NCI-H2171 treated with DMSO at 0.1 percent for 48 hours (cell line): ENCODE measurements at regions not wholly inside any gene's neighbourhood (a gene's known extent, or its start where the extent isn't known, plus 50 kb on each side); places are given as distances from the start of the nearest gene placed in this dataset.
"Not testable (repeated sequence)": the region's sequence is repeated elsewhere in the genome, so short reads cannot be mapped to it uniquely, and the experiment has no call there.

Source experiments
- DNase-seq: peaks from one replicate; lab custom pipeline; 2025; lab: John Stamatoyannopoulos, UW

DNA sequence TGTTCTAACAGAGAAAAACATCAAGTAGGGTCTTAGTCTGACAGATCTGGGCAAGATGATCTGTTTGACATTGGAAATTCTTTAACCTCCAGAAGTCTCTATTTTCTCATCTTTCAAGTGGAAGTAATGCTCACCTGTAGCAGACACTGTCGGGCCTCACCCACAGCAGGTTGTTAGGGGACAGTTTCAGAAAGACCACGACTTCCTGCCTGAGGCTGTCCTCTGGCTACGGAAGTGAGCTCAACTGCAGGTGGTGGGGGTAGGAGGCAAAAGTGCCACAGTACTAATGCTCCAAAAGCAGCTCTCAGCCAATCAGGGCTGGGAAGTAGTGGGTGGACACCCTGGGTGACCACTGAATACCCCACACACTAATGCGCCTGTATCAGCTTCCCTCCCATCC, 111.4 kb upstream of the TOPAZ1 start:
- no peak for DNase-seq

DNA sequence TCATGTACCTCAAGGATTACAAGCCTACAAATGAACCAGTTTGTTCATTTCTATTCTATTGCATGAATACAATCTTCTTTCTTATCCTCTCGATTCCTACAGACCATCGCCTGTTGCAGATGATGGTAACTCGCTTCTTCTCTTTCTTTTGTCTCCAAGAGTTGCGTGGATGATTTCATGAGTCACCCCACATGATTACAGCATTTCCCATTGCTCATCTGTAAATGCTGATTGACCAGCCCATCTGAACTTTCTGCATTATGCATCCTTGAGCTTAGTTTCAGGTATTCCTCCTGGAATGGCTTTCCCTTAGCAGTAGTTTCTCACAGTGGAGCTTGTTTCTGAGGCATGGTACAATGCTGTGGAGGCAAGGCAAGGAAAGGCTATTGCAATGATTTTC, 109.6 kb upstream of the TOPAZ1 start:
- DNase-seq: no peak

DNA sequence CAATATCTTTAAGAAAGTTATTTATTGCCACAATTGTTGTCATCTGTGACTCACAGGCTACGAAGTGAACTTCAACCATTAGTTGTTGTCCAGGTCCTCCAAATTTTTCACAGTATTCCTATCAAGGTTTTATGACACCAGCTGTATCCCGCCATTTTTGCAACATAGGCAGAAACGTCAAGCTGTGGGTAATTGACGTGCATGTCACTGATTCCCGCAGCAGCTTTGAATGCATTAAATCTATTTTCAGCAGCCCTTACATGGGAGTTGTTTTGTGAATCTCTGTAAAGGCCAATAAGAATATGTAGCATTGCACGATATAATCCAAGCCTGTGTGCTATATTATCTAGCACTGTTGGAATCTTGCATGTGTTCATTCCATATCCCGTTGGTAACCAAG, 109.1 kb upstream of the TOPAZ1 start:
- DNase-seq: no peak

DNA sequence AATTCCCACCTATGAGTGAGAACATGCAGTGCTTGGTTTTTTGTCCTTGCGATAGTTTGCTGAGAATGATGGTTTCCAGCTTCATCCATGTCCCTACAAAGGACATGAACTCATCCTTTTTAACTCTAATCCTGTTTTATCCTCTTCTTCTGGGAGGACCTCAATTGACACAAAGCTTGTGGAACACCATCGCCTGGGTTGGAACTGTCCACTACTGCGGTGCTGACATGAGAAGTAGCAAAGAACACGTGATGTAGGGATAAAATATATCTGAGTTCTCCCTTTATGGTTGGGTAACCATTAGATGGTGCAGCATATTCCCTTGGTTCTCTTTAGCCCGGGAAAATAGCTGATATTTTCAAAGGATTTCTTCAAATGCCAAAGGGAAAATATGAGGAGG, 105.3 kb upstream of the TOPAZ1 start:
- DNase-seq: no peak

DNA sequence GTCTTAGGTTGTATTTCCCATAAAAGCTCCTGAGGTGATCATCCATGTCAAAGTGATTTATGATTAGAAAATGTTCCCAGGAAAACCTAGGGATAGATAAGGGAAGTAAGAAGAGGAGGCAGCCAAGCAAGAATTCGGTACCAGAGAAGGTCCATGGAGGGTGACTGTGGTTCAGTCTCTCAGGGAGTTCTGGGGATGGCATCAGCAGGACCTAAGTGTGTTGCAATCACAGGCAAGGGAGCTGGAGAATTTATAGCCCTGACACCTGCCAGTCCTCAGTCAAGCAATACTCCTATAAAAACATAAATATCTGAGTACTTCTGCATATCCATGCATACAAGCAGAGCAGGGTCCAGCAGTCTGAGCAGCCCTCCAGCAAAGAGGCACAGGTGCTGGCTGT, 95.6 kb upstream of the TOPAZ1 start:
- no peak for DNase-seq

DNA sequence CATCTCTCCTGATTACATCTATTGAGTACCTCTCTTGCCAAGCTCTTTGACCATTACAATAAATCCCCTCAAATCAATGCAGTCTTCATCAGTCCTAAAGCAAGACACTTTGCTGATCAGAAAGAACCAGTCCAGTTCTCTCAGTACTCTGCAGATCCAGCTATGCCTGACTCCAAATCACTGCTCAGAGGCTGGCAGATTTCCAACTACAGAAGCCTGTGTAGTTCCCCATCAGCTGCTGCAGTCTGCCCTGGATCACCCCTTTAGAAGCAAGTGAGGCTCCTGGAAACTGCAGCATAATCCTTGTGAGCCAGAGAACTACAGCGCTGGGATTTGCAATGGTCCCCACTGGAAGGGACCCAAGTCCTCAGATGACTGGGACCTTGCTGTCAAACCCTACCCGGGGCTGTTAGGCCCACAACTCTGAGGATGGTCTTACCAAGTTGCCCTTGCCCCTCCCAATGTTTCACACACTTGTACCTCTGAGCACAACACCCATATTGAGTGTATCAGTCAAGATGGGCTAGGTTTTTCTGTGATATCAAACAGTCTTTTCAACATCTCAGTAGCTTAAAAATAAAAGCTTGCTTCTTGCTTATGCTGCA, 81.9 kb upstream of the TOPAZ1 start:
- DNase-seq: no peak

DNA sequence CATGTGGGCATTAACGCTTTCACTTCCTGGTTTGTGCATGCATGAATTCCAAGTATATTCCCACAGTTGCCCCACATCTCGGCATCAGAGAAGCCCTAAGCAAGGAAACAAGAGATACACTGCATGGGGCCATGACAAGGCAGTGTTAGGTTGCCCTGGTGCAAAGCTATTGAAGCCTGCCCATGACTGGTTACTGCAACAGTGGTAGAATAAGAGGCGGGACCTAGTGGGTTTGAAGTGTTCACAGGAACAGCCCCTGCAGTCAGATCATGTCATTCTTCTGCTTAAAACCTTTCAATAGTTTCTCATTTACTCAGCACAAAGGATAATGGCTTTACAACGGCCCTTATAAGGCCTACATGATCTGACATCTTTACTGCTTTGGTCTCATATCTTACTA, 80.9 kb upstream of the TOPAZ1 start:
- DNase-seq: no peak

DNA sequence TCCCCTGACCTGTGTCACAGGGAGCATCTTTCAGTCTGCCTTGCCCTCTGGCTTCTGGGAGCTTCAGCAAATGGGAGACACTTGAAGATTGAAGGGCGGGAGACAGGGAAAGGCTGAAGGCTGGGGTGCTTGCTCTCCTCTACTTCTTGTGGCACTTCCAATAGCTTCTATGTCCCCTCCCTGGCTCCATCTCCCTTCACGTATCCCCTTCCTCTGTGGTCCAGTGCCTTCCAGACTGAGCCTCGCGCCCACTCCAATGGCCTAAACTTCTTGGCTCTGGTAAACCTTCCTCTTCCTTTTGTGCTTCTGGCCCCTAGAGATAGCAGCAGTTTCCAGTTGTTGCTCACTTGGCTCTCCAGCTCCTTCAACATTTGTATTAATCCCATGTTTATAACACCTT, 69.8 kb upstream of the TOPAZ1 start:
- DNase-seq: no peak

DNA sequence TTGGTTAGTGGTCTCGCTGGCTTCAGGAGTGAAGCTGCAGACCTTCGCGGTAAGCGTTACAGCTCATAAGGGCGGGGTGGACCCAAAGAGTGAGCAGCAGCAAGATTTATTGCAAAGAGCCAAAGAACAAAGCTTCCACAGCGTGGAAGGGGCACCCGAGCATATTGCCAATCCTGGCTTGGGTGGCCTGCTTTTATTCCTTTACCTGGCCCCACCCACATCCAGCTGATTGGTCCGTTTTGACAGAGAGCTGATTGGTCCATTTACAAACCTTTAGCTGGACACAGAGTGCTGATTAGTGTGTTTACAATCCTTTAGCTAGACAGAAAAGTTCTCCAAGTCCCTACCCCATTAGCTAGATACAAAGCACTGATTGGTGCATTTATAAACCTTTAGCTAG, 69.0 kb upstream of the TOPAZ1 start:
- not testable (repeated sequence) for DNase-seq

DNA sequence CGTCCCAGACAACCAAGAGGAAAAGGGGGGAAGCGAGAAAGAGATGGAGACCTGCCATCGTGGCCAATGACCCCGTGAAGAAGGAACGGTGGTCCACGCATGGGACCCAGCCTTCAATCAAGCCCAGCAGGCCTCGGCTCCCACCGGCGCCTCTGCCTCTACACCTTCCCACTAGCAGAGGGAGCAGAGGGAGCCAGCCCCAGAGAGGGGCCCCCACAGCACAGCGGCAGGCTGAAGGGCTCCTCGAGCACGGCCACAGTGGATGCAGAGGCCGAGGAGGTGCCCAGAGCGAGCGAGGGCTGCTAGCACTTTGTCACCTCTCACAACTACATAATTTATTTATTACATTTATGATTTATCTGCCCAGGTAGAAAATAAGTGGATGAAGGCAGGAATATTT, 68.4 kb upstream of the TOPAZ1 start:
- no peak for DNase-seq

DNA sequence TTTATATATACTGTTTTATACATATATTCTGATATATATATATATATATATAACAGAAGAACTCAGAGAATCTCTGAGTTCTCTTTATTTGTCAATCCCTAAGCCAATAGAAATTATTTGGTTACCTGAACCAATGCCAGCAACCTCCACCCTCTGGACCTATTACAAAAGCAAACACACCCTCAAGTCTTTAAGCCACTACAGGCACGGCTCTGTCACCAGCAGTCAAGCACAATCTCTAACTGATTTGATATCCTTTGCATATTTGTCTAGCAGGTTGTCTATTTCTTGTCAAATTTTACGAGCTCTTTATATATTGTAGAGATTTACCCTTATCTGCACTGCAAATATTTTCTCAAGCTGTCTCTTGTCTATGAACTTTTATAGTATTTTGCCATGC, 66.6 kb upstream of the TOPAZ1 start:
- no peak for DNase-seq

DNA sequence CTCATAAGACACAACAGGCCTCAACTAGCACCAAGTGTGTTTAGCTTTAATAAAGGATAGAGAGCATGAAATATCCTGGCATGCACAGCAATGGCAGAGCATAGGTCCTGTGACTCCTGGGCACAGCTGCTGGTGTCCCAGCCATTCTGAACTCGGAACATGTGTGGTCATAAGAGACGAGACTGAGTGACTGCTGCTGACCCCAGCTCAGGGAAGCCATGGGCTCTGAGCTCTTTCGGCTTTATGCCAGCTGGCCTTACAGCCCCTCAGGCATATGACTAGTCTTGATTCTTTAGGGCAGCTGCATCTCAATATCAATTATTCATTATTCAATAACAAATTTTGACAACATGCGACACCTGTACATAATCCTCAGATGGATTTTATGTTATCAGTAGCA, 62.4 kb upstream of the TOPAZ1 start:
- no peak for DNase-seq

DNA sequence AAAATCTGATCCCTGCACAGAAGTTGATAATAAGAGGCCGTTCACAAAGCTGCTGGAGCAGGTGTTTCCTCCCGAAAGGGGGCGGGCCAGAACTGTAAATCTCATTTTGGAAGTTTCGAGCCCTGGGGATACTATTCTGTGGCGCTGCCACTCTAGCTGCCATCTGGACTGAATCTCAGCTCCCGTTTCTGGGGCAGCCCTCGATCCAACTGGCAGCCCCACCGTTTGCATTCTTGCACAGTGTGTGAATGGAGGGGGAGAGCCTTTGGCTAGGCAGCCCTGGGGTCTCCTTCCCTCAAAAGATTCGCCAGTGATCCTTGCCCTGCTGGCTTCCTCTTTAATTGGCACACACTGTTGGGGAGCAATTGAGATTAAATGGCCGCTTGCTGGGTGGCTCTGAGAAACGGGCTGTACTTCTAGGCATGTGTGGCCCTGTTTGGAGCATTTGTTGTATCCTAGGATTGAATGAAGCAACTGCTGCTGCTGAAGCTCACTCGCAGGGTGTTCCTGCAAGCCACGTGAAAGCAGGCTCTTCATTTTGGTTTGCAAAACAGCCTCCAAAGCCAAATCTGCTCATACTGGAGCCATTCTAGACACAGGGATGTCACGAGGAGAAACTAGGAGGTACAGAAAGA, 57.2 kb upstream of the TOPAZ1 start:
- peak; percentile 8 for DNase-seq

DNA sequence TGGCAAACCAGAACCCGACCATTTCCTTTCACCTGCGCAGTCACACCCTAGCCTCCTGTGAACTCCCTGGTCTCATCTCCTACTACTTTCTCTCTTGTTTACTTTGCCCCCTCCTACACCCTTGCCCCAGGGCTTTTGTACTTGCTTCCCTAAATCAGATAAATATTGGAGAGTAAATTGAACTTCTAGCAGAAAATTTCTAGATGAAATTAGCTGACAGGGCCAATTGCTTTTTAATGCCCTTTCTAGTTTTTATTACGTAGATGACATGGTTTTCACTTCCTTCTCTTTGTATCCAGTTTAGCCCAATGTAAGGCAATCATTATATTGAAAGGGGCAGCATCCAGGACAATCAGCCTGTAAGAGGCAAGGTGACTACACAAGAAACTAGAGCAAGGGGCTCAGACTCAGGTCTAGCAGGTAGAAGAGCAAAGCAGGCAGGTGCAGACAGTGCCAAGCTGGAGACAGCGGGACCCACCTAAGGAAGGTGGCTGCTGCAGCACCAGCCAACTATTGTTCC, 56.2 kb upstream of the TOPAZ1 start:
- DNase-seq: no peak

DNA sequence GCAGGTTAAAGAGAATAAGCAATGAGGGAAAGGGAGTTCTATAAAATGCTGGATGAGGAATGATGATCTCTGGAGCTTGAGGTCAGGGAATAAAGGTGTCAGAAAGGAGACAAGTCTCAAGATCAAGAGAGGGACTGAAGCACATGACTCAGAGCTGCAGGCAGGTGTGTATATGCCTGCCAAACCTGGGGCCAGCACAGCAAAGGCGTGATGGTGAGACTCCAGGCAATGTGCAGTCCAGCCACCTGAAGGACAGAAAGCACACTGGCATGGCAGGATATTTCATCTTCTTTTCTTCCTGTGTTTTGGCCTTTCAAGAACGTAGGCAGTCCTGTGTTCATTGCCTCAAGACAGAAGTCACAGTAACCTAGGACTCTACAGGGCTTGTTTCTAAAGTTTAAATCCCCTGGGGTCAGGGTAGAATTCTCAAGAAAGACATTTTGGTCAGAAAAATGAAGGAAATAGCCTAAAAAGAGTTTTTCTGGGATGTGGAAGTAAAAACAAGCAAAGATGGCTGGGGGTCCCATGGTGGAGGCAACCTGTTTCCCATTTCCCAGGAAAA, 55.5 kb upstream of the TOPAZ1 start:
- DNase-seq: no peak

DNA sequence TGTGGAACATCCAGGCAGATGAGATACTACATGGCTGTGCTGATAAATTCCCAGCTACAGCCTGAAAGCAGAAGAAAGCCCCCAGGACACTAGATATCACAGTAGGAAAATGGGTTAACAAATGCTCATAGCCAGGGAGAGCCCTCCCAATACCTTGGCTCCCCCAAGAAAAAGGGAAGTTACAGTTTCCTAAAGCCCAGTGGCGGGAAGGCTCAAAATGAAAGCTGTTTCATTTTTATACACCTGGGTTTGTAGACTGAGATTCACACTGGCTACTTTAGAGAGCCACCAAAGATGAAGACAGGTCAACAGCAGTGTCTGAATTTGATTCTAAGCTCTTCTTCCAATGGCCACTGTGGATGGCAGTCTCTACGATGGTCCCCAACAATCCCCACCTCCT, 55.0 kb upstream of the TOPAZ1 start:
- DNase-seq: no peak
